Osteoblast (primary cell): ENCODE measurements at regions not wholly inside any gene's neighbourhood (a gene's known extent, or its start where the extent isn't known, plus 50 kb on each side); places are given as distances from the start of the nearest gene placed in this dataset.

Source experiments
- DNase-seq: peaks from one replicate; pipeline ENCODE4 v3.0.0; 2011; ENCODE audit warnings: low spot score, mixed read lengths; ENCODE audit not compliant: insufficient read length; ENCODE audit errors: missing footprints
- H2AFZ ChIP-seq: 2 replicates; pipeline ENCODE4 v1.6.0; 2011; ENCODE audit warnings: mild to moderate bottlenecking, low read length
- H3K27ac ChIP-seq: 2 replicates; pipeline ENCODE4 v1.5.1; 2011; ENCODE audit warnings: mild to moderate bottlenecking, low read depth, low read length, moderate library complexity
- H3K27me3 ChIP-seq: 2 replicates; pipeline ENCODE4 v1.6.0; 2012; ENCODE audit warnings: mild to moderate bottlenecking, control low read depth, inconsistent platforms, low read length, moderate library complexity; ENCODE audit not compliant: insufficient read depth
- H3K36me3 ChIP-seq: 2 replicates; pipeline ENCODE4 v1.5.1; 2011; ENCODE audit warnings: mild to moderate bottlenecking, low read length, control low read depth, moderate library complexity; ENCODE audit not compliant: insufficient read depth
- H3K4me1 ChIP-seq: 2 replicates; pipeline ENCODE4 v1.5.1; 2011; ENCODE audit warnings: mild to moderate bottlenecking, low read length, control low read depth, moderate library complexity; ENCODE audit not compliant: insufficient read depth
- H3K4me2 ChIP-seq: 2 replicates; pipeline ENCODE4 v1.6.0; 2011; ENCODE audit warnings: mild to moderate bottlenecking, low read length; ENCODE audit not compliant: insufficient read depth
- H3K4me3 ChIP-seq: fragments of 200-600 bp; sonication (generic); 3 replicates; pipeline ENCODE4 v1.5.1; 2012; ENCODE audit warnings: mild to moderate bottlenecking, low read length, inconsistent platforms; ENCODE audit not compliant: insufficient read depth
- H3K79me2 ChIP-seq: 2 replicates; pipeline ENCODE4 v1.6.0; 2012; ENCODE audit warnings: mild to moderate bottlenecking, low read length, control low read depth, inconsistent platforms; ENCODE audit not compliant: insufficient read depth
- H3K9me3 ChIP-seq: 2 replicates; pipeline ENCODE4 v1.5.1; 2011; ENCODE audit warnings: low read depth, low read length, control low read depth
- H4K20me1 ChIP-seq: 2 replicates; pipeline ENCODE4 v1.6.0; 2012; ENCODE audit warnings: mild to moderate bottlenecking, low read length, control low read depth; ENCODE audit not compliant: insufficient read depth
- CTCF ChIP-seq: IDR thresholded peaks from 2 replicates; pipeline ENCODE4 v1.5.1; 2011; ENCODE audit warnings: mild to moderate bottlenecking, low read depth, low read length, moderate library complexity; ENCODE audit errors: extremely low read depth

GRCh38 chr10:83666762-83667161, 472.5 kb upstream of the GHITM start:
- Histone ChIP-seq H3K79me2 (no peaks in the 10 kb centered on the region), H2AFZ (no peak overlapping the region)
- no peak for DNase-seq

GRCh38 chr10:83667594-83667993, 471.7 kb upstream of the GHITM start:
- Histone ChIP-seq H3K4me1 (no peaks in the 10 kb centered on the region), H2AFZ (no peak overlapping the region), H3K36me3 (no peaks in the 10 kb centered on the region), H3K4me2 (no peak overlapping the region), H3K9me3 (no peaks in the 10 kb centered on the region), H3K79me2 (no peaks in the 10 kb centered on the region), H3K27ac (no peak overlapping the region), H4K20me1 (no peaks in the 10 kb centered on the region), H3K27me3 (no peaks in the 10 kb centered on the region), H3K4me3 (no peak overlapping the region)
- DNase-seq = no peak
- TF ChIP-seq CTCF = no peak

More at GRCh38 chr10:83666762-83667161, 472.5 kb upstream of the GHITM start:
- no peak for TF ChIP-seq CTCF
- H3K36me3 ChIP-seq = no peaks in the 10 kb centered on the region
- no peaks in the 10 kb centered on the region for H3K9me3 ChIP-seq
- no peaks in the 10 kb centered on the region for H4K20me1 ChIP-seq
- H3K4me3 ChIP-seq = no peak overlapping the region
- no peaks in the 10 kb centered on the region for H3K27me3 ChIP-seq
- H3K27ac ChIP-seq = no peak overlapping the region
- H3K4me2 ChIP-seq = no peak overlapping the region
- H3K4me1 ChIP-seq = no peaks in the 10 kb centered on the region

- Histone ChIP-seq H3K27ac (no peak overlapping the region), H3K9me3 (no peaks in the 10 kb centered on the region), H3K36me3 (no peaks in the 10 kb centered on the region), H4K20me1 (no peaks in the 10 kb centered on the region), H3K79me2 (no peaks in the 10 kb centered on the region), H3K4me1 (no peaks in the 10 kb centered on the region), H3K27me3 (no peaks in the 10 kb centered on the region), H2AFZ (no peak overlapping the region), H3K4me2 (no peak overlapping the region), H3K4me3 (no peak overlapping the region)
- no peak for DNase-seq
- TF ChIP-seq CTCF = no peak
Measured at GRCh38 chr10:83673316-83673715, 466.0 kb upstream of the GHITM start.

GRCh38 chr10:83677795-83678194, 461.5 kb upstream of the GHITM start:
- Histone ChIP-seq H3K36me3 (no peaks in the 10 kb centered on the region), H3K27me3 (no peaks in the 10 kb centered on the region), H3K4me2 (no peak overlapping the region), H4K20me1 (no peaks in the 10 kb centered on the region), H3K79me2 (no peaks in the 10 kb centered on the region), H3K4me3 (no peak overlapping the region), H3K27ac (no peak overlapping the region), H3K9me3 (peaks cover 3% of the 10 kb centered on the region), H2AFZ (no peak overlapping the region), H3K4me1 (no peaks in the 10 kb centered on the region)
- TF ChIP-seq CTCF = no peak
- DNase-seq = no peak
